GM21529 (cell line): ENCODE measurements at regions not wholly inside any gene's neighbourhood (a gene's known extent, or its start where the extent isn't known, plus 50 kb on each side); places are given as distances from the start of the nearest gene placed in this dataset.
"Not testable (repeated sequence)": the region's sequence is repeated elsewhere in the genome, so short reads cannot be mapped to it uniquely, and the experiment has no call there.

Experiments
- ATAC-seq: cut with Tn5 transposase; IDR thresholded peaks from one replicate; pipeline ENCODE4 v1.9.1; 2021; ENCODE audit not compliant: unreplicated experiment

DNA sequence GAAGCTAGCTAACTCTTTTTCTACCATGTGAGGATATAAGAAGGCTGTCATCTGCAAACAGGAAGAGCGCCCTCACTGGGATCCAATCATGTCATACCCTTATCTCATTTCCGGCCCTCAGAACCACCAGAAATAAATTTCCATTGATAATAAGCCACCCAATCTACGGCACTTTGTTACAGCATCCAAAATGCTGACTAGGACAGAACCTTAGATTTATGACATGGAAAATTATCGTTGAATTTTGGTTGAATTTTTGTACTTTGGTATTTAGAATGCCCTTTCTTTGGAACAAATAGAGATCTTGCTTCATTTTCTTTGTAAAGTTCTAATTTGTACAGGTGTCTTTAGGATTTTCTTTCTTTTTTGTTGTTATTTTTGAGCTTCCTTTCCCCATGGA lies 53.3 kb upstream of the CYLC2 start:
- no peak for ATAC-seq

- ATAC-seq, result no peak
Measured at GRCh38 chr9:102922526-102922925, 72.6 kb upstream of the CYLC2 start.

DNA sequence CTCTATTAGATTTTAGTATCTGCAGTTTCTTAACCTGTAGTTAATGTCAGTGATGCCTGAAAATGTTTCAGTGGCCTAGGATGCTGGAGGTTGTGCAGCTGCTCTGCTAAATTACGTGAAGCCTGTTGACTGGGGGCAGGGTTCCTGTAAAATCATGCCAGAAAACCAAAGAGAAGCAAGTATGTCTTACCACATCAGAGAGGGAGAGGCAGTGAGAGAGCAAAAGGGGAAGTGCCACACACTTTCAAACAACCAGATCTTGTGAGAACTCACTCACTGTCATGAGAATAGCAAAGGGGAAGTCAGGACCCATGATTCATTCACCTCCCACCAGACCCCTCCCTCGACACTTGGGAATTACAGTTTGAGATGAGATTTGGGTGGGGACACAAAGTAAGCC lies 83.9 kb upstream of the CYLC2 start:
- no peak for ATAC-seq

GRCh38 chr9:102905795-102906194 lies 89.3 kb upstream of the CYLC2 start:
- not testable (repeated sequence) for ATAC-seq

GRCh38 chr9:102892025-102892424 lies 103.1 kb upstream of the CYLC2 start:
- ATAC-seq, result no peak

DNA sequence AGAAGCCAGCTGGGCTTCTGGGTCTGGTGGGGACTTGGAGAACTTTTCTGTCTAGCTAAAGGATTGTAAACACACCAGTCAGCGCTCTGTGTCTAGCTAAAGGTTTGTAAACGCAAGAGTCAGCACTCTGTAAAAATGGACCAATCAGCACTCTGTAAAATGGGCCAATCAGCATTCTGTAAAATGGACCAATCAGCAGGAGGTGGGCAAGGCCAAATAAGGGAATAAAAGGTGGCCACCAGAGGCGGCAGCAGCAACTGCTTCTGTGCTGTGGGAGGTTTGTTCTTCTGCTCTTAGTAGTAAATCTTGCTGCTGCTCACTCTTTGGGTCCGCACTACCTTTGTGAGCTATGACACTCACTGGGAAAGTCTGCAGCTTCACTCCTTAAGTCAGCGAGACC lies 106.4 kb upstream of the CYLC2 start:
- not testable (repeated sequence) for ATAC-seq

DNA sequence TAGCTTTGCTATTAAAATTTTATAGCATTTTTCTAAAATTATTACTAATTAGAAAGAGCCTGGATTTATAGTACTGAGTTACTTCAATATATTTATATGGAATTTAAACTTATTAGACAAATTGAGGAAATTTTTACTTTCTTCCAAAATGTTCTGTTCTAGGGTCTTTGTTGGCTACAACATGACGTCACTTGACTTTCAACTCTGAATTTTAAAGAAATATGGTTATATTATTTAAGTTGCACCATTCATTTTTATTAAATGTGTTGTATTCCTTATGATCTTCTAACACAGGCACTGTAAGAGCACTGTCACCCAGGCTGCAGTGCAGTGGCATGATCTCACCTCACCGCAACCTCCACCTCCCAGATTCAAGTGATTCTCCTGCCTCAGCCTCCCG lies 119.4 kb upstream of the CYLC2 start:
- ATAC-seq, result no peak

DNA sequence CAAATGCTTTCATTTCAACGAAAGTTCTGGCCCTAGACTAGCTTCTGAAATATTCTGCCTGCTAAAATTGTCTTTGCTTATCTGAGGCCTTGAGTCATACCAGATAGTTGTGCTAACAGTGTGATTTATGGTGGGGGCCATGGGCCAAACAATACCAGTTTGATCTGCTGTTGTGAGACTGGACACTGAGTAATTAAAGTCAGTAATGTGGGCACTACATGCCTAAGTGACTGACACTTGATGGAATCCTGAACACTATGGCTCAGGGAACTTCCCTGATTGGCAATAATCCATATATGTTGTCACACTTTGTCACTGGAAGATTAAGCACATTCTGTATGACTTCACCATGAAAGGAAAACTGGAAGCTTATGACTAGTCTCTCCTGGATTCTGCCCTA lies 127.6 kb upstream of the CYLC2 start:
- no peak for ATAC-seq

DNA sequence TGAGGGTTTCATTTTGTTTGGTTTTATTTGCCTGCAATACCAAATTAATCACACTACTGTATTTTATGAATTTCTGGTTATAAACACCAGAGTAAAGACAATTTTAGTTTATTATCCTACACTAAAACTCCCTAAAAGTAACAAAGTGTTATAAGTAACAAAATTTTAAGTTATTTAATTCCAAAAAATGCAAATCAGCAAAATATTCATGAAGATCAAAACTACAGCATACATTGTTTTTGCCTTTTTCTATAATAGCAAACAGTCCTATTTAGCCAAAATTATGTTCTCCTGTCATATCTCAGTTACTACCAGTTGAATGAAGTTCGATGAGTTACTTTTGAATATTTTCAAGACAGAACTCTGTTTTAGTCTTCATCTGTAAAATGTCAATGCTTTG lies 132.7 kb upstream of the CYLC2 start:
- ATAC-seq, result no peak

DNA sequence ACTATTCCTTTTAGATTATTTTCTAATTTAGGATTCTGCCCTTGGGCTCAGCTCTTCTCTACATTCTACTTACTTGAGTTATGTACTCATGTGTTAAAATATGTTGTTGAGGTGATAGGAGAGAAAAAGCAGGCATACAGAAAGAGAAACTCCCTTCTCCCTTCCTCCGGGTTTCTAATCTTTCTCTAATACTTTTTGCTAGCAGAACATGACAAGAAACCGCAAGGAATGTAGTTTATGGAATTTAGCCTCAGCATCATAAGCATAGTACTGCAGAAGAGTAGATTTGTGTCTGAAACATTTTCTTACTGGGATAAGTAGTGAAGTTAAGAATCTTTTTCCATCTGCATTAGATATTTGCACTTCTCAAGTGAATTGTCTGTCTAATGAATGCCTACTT lies 139.5 kb upstream of the CYLC2 start:
- no peak for ATAC-seq

GRCh38 chr9:102845827-102846371 lies 149.2 kb upstream of the CYLC2 start:
- no peak for ATAC-seq

DNA sequence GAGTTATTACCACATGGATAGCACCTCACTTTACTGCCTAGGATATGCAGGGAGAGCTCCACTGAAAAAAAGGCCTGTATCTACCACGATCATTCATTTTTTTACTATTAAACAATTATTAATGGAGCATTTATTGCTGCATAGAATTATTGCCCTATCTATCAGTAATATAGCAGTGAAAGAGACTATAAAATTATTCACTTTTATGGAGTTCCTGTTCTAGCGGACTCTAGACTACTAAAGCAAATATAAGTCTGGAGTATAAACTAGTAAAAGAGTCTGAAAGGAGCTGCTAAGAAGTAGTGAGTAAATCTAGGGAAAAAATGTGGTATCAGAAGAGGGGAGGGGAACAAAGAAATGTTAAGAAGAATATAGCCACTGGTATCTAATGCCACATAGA lies 150.4 kb upstream of the CYLC2 start:
- no peak for ATAC-seq

DNA sequence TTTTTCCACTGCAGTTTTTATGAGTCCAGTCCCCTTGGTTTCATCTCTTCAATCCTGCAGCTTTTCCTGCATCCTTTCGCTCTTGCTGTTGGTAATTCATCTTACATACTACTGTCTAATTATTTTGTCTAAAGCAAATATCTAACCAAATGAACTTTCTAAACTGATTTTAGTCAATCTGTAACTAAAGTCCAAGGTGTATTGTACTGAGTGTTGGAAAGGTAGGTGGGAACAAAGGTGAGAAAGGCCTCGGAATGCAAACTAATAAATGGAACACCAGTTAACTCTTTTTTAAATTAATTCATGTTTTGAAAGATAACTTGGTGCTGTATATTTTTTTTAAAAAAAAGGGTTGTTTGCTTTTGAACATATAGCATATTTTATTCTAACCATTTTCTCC lies 152.7 kb upstream of the CYLC2 start:
- no peak for ATAC-seq

- no peak for ATAC-seq
Measured at GRCh38 chr9:102841376-102841775, 153.8 kb upstream of the CYLC2 start.

GRCh38 chr9:102840335-102840734 lies 154.8 kb upstream of the CYLC2 start:
- ATAC-seq, result no peak

DNA sequence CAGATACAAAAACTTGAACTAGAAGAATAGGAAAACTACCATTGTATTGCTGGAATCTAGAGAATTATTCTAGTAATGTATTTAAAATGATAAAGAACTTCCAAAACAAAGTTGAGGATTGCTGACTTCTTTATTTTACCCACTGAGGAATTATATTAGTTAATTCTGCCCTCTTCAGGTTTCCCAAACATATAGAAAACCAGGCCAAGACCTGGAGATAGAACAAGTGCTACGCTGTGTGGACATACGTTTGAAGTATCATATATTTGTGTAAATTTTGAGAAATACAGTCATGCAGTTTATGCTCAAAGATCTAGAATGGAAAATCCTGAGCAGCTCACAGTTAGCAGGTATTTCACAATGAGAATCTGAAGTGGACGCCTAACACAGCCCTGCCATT lies 162.3 kb upstream of the CYLC2 start:
- no peak for ATAC-seq

DNA sequence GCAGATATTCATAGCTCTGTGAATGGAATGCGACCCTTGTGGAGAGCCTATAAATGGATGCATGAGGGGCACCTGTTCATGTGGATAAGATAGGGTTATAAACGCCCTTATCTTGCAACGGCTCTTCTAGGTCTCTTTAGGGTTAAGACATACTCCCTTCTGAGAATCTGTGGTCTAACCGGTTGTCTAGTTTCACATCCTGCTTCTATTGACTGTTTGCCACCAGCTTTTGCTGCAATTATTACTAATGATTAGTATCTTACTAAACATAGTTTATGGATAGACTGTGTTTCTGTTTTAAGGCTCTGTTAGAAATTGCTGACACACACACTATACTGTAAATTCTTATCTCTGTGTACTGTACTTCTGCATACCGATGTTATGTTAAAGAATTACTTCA lies 198.9 kb upstream of the CYLC2 start:
- no peak for ATAC-seq

DNA sequence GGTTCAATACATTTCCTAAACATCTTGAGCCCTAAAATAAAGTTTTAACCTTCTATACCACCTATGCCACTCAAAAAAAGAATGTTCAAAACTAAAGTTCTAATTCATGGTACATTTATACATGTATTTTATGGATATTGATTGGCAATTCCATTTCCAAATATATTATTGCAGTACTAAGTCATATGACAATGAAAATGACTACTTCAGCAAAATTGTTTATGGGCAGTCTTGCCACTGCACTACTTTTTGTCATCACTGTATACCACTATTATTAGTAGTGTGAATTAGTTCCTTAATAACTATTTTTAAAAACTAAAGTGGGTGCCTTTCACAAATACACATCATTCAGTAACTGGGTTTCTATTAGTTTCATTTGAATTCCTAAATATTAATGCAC lies 199.6 kb upstream of the CYLC2 start:
- ATAC-seq, result no peak

DNA sequence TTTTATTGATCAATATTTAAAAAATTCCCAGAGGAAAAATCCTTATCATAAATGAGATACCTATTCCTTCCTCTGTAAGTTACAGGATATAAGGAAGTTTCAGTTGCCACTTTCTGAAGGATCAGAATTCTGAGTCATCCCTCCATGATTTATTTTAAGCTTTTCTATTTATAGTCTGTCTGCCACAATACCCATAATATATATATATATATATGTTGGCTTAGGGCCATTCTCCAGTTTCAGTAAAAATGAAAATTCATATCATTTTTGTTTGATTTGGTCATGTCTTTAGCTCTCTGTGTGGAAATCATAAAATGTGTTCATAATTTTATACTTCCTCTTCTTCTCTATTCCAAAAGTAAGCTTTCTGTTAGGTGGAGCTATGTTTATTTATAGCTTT lies 215.8 kb upstream of the CYLC2 start:
- ATAC-seq, result no peak

GRCh38 chr9:102778746-102779145 lies 216.4 kb upstream of the CYLC2 start:
- ATAC-seq, result no peak

- ATAC-seq, result no peak
Measured at GRCh38 chr9:102770704-102771103, 224.4 kb upstream of the CYLC2 start.

DNA sequence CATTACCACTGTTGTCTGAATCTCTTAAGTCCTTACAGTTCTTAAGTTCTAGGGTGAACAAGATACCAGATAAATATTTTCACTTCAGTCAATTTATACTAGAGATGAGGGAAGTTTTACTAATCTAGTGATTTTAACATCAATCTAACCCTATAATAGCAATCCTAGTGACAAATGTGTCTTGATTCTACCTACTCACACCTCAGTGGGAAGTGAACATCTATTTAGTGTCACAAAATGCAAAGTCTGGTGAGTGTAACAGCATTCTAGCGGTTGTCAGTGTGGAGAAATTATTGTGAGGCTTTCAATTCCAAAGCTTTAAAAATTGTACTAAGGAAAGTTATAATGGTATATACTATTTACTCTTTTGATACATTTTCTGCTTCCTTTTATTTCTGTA lies 225.8 kb upstream of the CYLC2 start:
- no peak for ATAC-seq

GRCh38 chr9:102768002-102768401 lies 227.1 kb upstream of the CYLC2 start:
- ATAC-seq, result no peak

DNA sequence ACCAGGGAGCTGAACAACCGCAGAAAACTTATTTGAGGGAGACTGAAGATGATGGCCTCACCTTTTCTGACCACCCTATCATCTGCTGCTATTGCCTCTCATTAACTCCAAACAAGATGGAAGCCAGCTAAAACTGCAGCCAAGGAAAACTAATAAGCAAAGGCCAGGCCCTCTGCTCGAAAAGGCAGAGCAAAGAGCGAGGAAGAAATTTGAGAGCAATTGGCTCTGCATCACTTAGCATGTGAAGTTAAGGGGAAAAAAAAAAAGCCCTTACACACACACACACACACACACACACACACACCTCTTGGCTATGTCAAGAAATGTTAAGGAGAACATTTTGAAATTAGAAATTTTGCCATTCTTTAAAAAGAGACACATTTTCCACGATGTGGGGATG lies 228.1 kb upstream of the CYLC2 start:
- no peak for ATAC-seq
